PC-3 (cell line): ENCODE measurements at regions not wholly inside any gene's neighbourhood (a gene's known extent, or its start where the extent isn't known, plus 50 kb on each side); places are given as distances from the start of the nearest gene placed in this dataset.

ENCODE experiments used
- ATAC-seq: fragments of 200-7000 bp; cut with Tn5 transposase; 2 replicates; pipeline ENCODE4 v1.9.1; 2020; ENCODE audit warnings: mild to moderate bottlenecking, moderate library complexity
- BruUV-seq: library from RNA; stranded (reverse); fragments of 400-500 nt; replicated peaks from 2 replicates; lab custom pipeline; 2021; lab: Mats Ljungman, UMichigan
- CTCF ChIA-PET: fragments of 300-600 bp; sonication (Branson Sonifier 250); formaldehyde crosslinking; loops from one replicate; lab custom pipeline; 2022; ENCODE audit warnings: antibody characterized with exemption; lab: Charles Lee
- POLR2A ChIA-PET: fragments of 300-600 bp; sonication (Branson Sonifier 250); formaldehyde crosslinking; loops from one replicate; lab custom pipeline; 2022; ENCODE audit warnings: antibody characterized with exemption; ENCODE audit not compliant: unreplicated experiment; lab: Charles Lee
- DNase-seq: peaks from one replicate; pipeline ENCODE4 v3.0.0-alpha.2; 2015
- H2AFZ ChIP-seq: fragments of 300-600 bp; sonication (generic); 2 replicates; pipeline ENCODE4 v1.6.0; 2016; ENCODE audit warnings: antibody characterized with exemption, low read length
- H3F3A ChIP-seq: fragments of 300-600 bp; sonication (generic); one replicate; pipeline ENCODE4 v1.6.0; 2017; ENCODE audit warnings: antibody characterized with exemption, low read length, control low read depth, mild to moderate bottlenecking; ENCODE audit not compliant: unreplicated experiment
- H3K27ac ChIP-seq: fragments of 300-600 bp; sonication (generic); 2 replicates; pipeline ENCODE4 v1.5.1; 2016; ENCODE audit warnings: mild to moderate bottlenecking, low read length
- H3K27me3 ChIP-seq: fragments of 300-600 bp; sonication (generic); 2 replicates; pipeline ENCODE4 v1.6.1; 2016; ENCODE audit warnings: low read length, mixed read lengths
- H3K36me3 ChIP-seq: fragments of 300-600 bp; sonication (generic); 2 replicates; pipeline ENCODE4 v1.6.1; 2016; ENCODE audit warnings: low read depth, mixed run types, low read length, mixed read lengths
- H3K4me1 ChIP-seq: fragments of 300-600 bp; sonication (generic); 2 replicates; pipeline ENCODE4 v1.5.1; 2016; ENCODE audit warnings: low read length; ENCODE audit not compliant: insufficient read depth
- H3K4me2 ChIP-seq: fragments of 300-600 bp; sonication (generic); 2 replicates; pipeline ENCODE4 v1.6.0; 2016; ENCODE audit warnings: low read length
- H3K4me3 ChIP-seq: fragments of 300-600 bp; sonication (generic); 2 replicates; pipeline ENCODE4 v1.5.1; 2016; ENCODE audit warnings: mild to moderate bottlenecking, low read length, mixed read lengths
- H3K79me2 ChIP-seq: fragments of 300-600 bp; sonication (generic); 2 replicates; pipeline ENCODE4 v1.6.1; 2017; ENCODE audit warnings: low read length, mixed read lengths
- H3K9ac ChIP-seq: fragments of 300-600 bp; sonication (generic); 2 replicates; pipeline ENCODE4 v1.6.0; 2016; ENCODE audit warnings: mild to moderate bottlenecking, low read length
- H3K9me2 ChIP-seq: fragments of 300-600 bp; sonication (generic); replicated peaks from 2 replicates; pipeline ENCODE4 v1.6.1; 2016; ENCODE audit warnings: mixed run types, low read length, mixed read lengths
- H3K9me3 ChIP-seq: fragments of 300-600 bp; sonication (generic); 2 replicates; pipeline ENCODE4 v1.6.1; 2016; ENCODE audit warnings: low read length, mixed read lengths
- H4K20me1 ChIP-seq: fragments of 300-600 bp; sonication (generic); 2 replicates; pipeline ENCODE4 v1.6.1; 2016; ENCODE audit warnings: low read length, mixed read lengths
- EZH2 ChIP-seq: fragments of 300-600 bp; sonication (generic); IDR thresholded peaks from one replicate; pipeline ENCODE4 v1.6.1; 2017; ENCODE audit warnings: antibody characterized with exemption, mild to moderate bottlenecking, low read length; ENCODE audit not compliant: unreplicated experiment
- EZH2phosphoT487 ChIP-seq: fragments of 300-600 bp; sonication (generic); IDR thresholded peaks from 2 replicates; pipeline ENCODE4 v1.6.1; 2018; ENCODE audit warnings: mild to moderate bottlenecking, antibody characterized with exemption, low read length, borderline replicate concordance
- intact Hi-C: fragments of 100-400 bp; cut with micrococcal nuclease; formaldehyde crosslinking; loops from 2 replicates; pipeline ENCODE4 v1.9.0; 2023
- TF ChIP-seq, protein P1 (sequence below): fragments of 300-600 bp; sonication (generic); conservative IDR thresholded peaks from 2 replicates; pipeline ENCODE4 v1.5.1; 2017; ENCODE audit warnings: antibody characterized with exemption, low read depth, mild to moderate bottlenecking, low read length

DNA sequence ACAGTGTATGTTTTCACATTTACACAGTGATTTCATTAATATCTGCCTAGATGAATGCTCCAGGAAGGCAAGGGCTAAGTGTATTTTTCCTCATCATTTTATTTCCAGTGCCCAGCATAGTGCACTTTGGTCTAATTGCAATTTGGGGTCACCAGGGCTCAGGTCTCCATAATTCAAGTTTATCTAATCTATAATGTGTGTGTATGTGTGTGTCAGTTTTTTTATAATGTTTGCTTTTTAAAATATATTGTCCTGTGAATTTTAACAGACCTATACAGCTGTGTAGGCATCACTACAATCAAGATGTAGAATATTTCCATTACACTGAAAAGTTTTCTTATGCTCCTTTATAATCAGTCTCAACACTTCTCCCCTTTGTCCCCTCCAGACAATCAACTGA lies 620.4 kb downstream of the STK39 start:
- intact Hi-C loops: no loop called here
- no peaks in the 10 kb centered on the region for H3K36me3 ChIP-seq
- DNase-seq (no peak), ATAC-seq (no peak)
- H3K9ac ChIP-seq: no peak overlapping the region
- no peak overlapping the region for H3K4me3 ChIP-seq
- no peaks in the 10 kb centered on the region for H3K4me1 ChIP-seq
- H3F3A ChIP-seq: no peaks in the 10 kb centered on the region
- H3K27ac ChIP-seq: no peak overlapping the region
- ChIA-PET POLR2A (no interaction called here), CTCF (no interaction called here)
- H3K4me2 ChIP-seq: no peak overlapping the region
- H2AFZ ChIP-seq: no peak overlapping the region
- no peaks in the 10 kb centered on the region for H3K9me2 ChIP-seq
- no peaks in the 10 kb centered on the region for H4K20me1 ChIP-seq
- BruUV-seq: no TSS peak
- no peaks in the 10 kb centered on the region for H3K27me3 ChIP-seq
- no peaks in the 10 kb centered on the region for H3K79me2 ChIP-seq
- H3K9me3 ChIP-seq: no peaks in the 10 kb centered on the region
- TF ChIP-seq EZH2 (no peak), EZH2phosphoT487 (no peak)
- TF ChIP-seq, protein P1, sequence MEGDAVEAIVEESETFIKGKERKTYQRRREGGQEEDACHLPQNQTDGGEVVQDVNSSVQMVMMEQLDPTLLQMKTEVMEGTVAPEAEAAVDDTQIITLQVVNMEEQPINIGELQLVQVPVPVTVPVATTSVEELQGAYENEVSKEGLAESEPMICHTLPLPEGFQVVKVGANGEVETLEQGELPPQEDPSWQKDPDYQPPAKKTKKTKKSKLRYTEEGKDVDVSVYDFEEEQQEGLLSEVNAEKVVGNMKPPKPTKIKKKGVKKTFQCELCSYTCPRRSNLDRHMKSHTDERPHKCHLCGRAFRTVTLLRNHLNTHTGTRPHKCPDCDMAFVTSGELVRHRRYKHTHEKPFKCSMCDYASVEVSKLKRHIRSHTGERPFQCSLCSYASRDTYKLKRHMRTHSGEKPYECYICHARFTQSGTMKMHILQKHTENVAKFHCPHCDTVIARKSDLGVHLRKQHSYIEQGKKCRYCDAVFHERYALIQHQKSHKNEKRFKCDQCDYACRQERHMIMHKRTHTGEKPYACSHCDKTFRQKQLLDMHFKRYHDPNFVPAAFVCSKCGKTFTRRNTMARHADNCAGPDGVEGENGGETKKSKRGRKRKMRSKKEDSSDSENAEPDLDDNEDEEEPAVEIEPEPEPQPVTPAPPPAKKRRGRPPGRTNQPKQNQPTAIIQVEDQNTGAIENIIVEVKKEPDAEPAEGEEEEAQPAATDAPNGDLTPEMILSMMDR: no peak

DNA sequence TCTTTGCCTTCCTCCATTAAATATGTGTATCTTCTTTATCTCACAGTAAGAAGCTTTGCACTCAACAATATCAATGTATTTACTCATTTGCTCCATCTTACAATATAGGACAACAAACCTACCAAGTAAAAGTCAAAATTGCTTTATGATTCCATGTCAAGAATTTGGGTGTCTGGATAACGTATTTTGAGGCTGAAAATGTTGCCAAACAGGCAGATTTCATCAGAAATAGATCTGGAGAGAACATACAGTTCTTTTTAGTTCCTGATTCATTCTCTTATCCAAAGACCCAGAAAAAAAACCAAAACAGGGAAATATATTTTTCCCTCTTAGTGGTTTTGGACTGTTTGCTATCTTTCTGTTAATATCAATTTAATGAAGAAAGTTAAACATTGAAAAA lies 621.1 kb downstream of the STK39 start:
- POLR2A ChIA-PET: no interaction called here
- H3K79me2 ChIP-seq: no peaks in the 10 kb centered on the region
- no peaks in the 10 kb centered on the region for H3K9me3 ChIP-seq
- TF ChIP-seq EZH2: no peak
- TF ChIP-seq, protein P1: no peak
- TF ChIP-seq EZH2phosphoT487: no peak
- no peaks in the 10 kb centered on the region for H3K9me2 ChIP-seq
- no peak overlapping the region for H3K27ac ChIP-seq
- CTCF ChIA-PET: no interaction called here
- H2AFZ ChIP-seq: no peak overlapping the region
- no peak for DNase-seq
- no peaks in the 10 kb centered on the region for H3K36me3 ChIP-seq
- no peaks in the 10 kb centered on the region for H3K27me3 ChIP-seq
- ATAC-seq: no peak
- no peaks in the 10 kb centered on the region for H3K4me1 ChIP-seq
- no peak overlapping the region for H3K9ac ChIP-seq
- BruUV-seq: no TSS peak
- no peak overlapping the region for H3K4me2 ChIP-seq
- no peaks in the 10 kb centered on the region for H3F3A ChIP-seq
- no peaks in the 10 kb centered on the region for H4K20me1 ChIP-seq
- no peak overlapping the region for H3K4me3 ChIP-seq
- intact Hi-C loops: no loop called here

DNA sequence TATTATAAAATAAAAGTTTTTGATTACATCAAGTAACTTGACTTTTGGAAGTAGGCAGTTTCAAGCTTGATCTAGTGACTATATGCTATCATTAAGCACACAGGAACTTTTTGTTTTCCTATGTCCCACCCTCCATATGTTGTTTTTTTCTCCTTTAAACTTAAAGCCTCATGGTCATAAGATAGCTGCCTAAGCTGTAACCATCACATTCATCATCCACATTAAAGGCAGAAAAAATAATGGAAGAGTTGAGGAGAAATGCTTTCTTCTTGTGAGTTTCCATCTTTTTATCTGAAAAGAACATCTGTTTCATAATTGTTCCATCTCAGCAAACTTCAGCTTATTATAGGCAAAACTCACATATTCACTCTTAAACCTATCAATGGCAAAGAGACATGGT lies 630.4 kb downstream of the STK39 start:
- Histone ChIP-seq H3K9me3 (no peaks in the 10 kb centered on the region), H3F3A (no peaks in the 10 kb centered on the region), H3K4me3 (no peak overlapping the region), H3K27ac (no peak overlapping the region), H3K27me3 (no peaks in the 10 kb centered on the region), H3K9me2 (no peaks in the 10 kb centered on the region), H3K36me3 (no peaks in the 10 kb centered on the region), H3K79me2 (no peaks in the 10 kb centered on the region), H3K4me2 (no peak overlapping the region), H3K4me1 (no peaks in the 10 kb centered on the region), H4K20me1 (no peaks in the 10 kb centered on the region), H3K9ac (no peak overlapping the region), H2AFZ (no peak overlapping the region)
- TF ChIP-seq EZH2phosphoT487 (no peak), EZH2 (no peak)
- TF ChIP-seq, protein P1: no peak
- ChIA-PET CTCF (no interaction called here), POLR2A (no interaction called here)
- intact Hi-C loops: no loop called here
- no TSS peak for BruUV-seq
- no peak for ATAC-seq
- no peak for DNase-seq
